Stimulated activated CD4-positive, alpha-beta T cell treated with anti-CD3 and anti-CD28 coated beads, Interleukin-4, amount 100 ng/mL, for 1 hour (primary cell): ENCODE measurements at regions not wholly inside any gene's neighbourhood (a gene's known extent, or its start where the extent isn't known, plus 50 kb on each side); places are given as distances from the start of the nearest gene placed in this dataset.
"Not testable (repeated sequence)": the region's sequence is repeated elsewhere in the genome, so short reads cannot be mapped to it uniquely, and the experiment has no call there.

Source experiments
- DNase-seq: peaks from one replicate; pipeline ENCODE4 v3.0.0-alpha.2; 2020

GRCh38 chr16:63882576-63882975 is 1239.3 kb downstream of the CDH11 start:
- no peak for DNase-seq

- no peak for DNase-seq
Measured at GRCh38 chr16:63880948-63881347, 1240.9 kb downstream of the CDH11 start.

DNA sequence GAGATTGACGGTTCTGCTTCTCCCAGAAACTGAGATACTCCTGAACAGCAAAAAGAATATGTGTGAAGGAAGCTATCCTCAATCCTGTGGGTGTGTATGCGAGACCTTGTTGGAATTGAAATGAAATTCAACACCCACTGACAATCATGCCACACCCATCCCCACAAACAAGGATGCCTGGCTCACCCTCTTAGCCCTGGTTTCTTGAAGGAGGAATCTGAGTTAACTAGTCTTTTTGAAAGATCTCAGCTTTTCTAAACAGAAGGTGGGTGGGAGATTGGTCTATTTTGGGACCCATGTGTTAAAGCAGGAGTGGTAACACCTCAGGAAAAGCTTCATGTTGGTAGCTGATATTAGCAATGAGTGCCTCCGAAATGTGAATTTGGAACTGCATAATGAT is 1244.5 kb downstream of the CDH11 start:
- DNase-seq, result no peak

DNA sequence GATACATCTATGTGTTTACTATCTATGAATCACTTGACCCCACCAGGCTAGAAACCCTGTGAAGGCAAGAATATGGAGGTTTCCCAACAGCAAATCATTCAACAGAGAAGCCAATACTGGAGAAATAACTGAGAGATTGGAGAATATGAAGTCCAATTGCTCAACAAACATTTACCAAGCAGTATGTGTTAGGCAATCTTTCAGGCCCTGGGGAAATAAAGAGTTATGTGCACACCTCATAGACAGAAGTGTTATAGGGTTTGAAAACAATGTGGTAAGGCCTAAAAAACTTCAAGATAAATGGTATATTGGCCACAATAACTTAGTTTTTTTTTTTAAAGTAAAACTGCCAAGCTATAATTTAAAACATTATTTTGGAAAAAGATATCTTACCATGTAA is 1245.8 kb downstream of the CDH11 start:
- DNase-seq, result no peak

- DNase-seq, result not testable (repeated sequence)
Measured at GRCh38 chr16:63860700-63861099, 1261.2 kb downstream of the CDH11 start.

- DNase-seq, result no peak
Measured at GRCh38 chr16:63856537-63856936, 1265.3 kb downstream of the CDH11 start.

GRCh38 chr16:63850979-63851378 is 1270.9 kb downstream of the CDH11 start:
- DNase-seq, result no peak

DNA sequence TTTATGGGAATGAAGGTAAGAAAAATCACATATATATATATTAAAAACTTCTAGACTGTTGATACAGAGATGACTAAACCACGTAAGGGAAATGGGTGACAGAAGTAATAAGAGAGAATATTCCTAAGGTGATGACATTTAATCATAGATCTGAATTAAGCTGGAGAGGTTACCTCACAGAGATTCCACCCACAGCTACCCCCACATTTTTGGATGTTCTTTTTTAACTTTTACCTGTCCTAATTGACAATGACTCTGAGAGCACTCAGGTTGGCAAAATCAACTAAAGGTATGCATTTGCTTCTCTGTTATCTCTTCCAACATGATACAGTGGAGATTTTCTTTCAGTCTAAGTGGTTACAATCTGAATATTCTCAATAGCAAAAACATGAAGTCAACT is 1280.6 kb downstream of the CDH11 start:
- no peak for DNase-seq

GRCh38 chr16:63830061-63830460 is 1291.8 kb downstream of the CDH11 start:
- DNase-seq, result no peak

DNA sequence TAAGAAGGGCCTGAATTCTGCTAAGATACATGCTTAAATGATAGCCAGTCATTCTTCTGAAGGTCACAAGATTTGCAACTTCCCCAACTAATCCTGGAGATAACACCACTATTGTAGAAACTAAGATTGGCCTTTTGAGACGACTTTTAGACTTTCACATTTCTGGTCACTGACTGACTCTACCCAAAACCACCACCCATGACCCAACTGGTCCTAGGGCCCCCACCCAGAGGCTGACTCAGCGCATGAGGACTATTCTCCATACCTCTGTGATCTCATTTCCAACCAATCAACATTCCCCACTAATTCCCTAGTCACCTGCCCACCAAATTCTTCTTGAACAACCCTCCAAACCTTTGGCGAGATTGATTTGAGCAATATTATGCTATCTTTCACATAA is 1299.0 kb downstream of the CDH11 start:
- no peak for DNase-seq

DNA sequence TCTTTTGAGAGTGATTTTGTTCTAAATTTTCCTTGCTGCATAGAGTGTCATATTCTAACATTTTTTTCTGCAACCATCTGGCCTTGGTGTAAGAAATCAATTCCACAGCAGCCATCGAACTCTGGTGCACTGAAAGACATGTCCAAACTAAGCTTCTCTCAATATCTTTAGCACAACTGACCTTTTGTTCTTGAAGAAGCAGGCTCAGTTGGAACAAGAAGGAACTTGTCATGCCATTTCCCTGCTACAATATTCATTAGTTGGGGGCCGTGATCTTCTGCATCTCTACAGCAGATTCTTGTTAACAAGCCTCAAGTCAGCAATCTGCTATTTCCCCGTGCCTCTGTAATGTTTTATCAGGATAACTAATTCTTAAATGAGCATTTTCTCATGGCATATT is 1305.6 kb downstream of the CDH11 start:
- DNase-seq, result no peak

DNA sequence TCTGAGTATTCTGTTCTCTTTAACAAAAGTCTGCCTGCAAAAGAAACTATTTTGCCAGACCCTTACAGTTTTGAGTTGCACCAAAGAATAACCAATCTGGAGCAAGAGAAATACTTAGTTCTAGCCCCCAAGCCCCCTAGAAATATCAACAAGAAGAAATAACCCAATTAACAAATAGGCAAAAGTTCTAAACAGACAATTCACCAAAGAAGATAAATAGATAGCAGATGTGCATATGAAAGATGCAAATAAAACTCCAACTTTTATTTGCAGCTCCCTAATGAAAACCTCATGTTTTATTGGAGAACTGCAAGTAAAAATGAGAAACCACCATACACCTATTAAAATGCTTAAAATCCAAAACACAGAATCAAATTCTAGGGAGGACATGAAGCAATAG is 1308.0 kb downstream of the CDH11 start:
- no peak for DNase-seq

DNA sequence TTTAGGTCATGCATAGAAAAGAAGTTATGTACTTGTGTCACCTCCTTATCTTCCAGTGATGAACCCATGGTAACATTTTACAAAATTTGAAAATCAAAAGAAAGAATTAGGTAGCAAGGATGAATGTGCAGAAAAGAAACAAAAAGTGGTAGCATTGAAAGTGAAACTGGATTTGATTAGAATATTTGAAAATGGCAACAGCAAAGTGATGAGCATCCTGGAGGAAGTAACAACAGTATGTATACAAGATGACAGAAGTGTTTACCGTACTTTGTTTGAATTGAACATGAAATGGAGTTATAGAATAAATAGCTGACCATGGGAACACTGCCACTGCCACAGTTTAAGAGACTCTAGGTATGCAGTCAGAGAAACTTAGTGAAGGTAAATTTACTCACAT is 1313.1 kb downstream of the CDH11 start:
- no peak for DNase-seq

- no peak for DNase-seq
Measured at GRCh38 chr16:63806794-63807506, 1314.9 kb downstream of the CDH11 start.

GRCh38 chr16:63804126-63804525 is 1317.7 kb downstream of the CDH11 start:
- DNase-seq, result no peak

DNA sequence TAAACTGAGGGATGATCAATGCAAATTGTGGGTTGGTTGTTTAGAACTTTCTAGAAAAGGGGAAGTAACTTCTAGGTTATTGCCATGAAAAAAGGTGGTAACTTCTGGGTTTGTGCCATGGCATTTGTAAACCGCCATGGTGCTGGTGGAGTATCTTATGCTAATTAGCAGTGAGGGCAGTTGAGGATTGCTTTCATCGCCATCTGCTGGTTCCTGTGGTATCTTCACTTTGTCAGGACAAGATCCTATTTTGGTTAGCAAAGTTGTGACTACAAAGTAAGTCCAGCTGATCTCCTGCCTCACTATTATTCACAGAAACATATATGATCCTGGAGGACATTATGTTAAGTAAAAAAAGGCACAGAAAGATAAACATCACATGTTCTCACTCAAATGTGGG is 1332.3 kb downstream of the CDH11 start:
- DNase-seq, result no peak

GRCh38 chr16:63787014-63787413 is 1334.8 kb downstream of the CDH11 start:
- no peak for DNase-seq

DNA sequence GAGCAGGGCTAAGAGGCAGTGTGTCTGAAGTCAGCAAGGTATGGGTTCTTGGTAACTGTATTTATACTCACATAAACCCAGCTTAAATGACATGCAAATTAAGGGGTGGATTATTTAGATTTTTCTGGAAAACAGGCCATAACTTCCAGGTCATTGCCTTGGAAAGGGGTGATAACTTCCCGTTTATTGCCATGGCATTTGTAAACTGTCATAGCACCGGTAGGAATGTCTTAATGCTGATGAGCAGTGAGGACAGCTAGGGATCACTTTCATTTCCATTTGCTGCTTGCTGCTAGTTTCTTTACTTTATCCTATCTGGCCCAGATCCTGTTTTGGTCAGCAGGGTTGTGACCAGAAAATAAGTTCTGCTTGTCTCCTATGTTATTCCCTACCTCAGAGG is 1336.7 kb downstream of the CDH11 start:
- no peak for DNase-seq

GRCh38 chr16:63776437-63776836 is 1345.4 kb downstream of the CDH11 start:
- DNase-seq, result no peak

DNA sequence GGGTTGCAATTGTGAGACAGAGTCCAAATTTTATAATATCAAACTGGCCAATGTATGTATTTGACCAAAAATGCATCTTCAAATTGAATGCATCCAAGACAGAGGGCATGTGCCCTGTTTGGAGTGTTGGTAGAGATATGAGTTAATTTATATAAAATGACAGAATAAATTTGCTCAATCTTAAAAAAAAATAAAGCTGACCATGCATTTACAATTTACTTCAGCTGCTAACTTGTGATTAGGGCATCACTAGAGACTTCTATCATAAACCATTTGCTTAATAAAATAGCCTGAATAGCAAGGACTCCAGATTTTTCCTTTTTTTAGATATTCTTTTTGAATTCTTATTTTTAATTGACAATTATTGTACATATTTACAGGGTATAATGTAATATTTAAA is 1345.8 kb downstream of the CDH11 start:
- DNase-seq, result no peak

DNA sequence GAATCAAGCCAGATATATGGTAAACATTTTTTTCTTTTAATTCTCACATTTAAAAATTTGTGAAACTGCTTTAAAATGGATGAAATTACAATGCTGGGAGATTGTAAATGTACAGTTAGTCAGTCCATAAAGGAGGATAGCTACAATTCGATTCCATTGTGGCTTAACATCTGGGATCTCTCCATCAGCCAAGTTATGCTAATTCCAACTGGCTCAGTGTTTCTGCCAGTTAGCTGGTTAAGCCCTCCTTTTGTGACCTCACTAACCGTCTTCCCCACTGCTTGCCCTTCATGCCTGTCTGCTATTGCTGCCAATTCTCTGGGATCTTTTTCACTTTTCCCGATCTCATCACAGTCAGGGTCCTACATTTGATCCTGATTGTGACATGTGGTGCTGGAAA is 1347.6 kb downstream of the CDH11 start:
- DNase-seq, result no peak

GRCh38 chr16:63769211-63769610 is 1352.7 kb downstream of the CDH11 start:
- no peak for DNase-seq

DNA sequence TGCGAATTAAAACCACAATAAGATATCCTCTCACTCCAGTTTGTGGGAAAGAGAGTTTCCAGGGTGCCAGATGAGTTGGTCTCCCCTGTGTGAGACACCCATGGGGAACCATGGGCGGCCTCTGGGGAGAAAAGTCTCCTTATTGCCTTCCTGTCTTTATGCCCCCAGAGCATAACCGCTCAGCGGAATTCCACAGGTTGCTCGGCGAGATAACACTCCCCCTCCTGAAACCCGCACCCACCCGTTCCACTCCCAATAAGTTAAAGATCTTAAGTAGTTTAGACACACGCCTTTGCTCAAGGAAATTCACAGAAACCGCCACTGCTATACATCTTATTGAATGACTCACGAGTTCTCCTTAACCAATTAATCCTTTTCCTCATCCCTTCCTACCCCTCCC is 1361.6 kb downstream of the CDH11 start:
- not testable (repeated sequence) for DNase-seq

DNA sequence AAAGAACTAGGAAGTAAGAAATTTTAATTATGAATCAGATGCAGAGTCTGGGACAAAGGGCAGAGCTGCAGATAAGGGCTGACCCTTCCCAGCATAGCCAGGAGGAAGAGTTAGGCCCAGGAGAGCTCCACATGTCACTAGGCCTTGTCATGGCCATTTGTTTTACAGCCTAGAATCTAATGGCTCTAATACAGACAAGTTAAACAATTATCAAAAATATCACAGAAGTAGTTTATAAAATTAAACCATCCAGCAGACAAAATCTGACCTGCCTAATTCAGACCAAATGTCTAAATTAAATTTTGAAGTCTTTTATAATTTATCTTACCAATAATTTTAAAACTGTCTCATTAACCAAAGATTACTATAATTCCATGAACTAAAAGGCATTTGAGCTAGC is 1369.5 kb downstream of the CDH11 start:
- no peak for DNase-seq

- DNase-seq, result no peak
Measured at GRCh38 chr16:63749276-63749675, 1372.6 kb downstream of the CDH11 start.

GRCh38 chr16:63745456-63745855 is 1376.4 kb downstream of the CDH11 start:
- no peak for DNase-seq
